PFSK-1 (cell line): ENCODE measurements at regions not wholly inside any gene's neighbourhood (a gene's known extent, or its start where the extent isn't known, plus 50 kb on each side); places are given as distances from the start of the nearest gene placed in this dataset.

Source experiments
- POLR2AphosphoS5 ChIP-seq: IDR thresholded peaks from 2 replicates; pipeline ENCODE4 v1.6.1; 2012; ENCODE audit warnings: low read depth, mild to moderate bottlenecking, control low read depth, low read length, moderate library complexity
- SIN3A ChIP-seq: IDR thresholded peaks from 2 replicates; pipeline ENCODE4 v1.6.1; 2012; ENCODE audit warnings: mild to moderate bottlenecking, low read length, moderate library complexity, borderline replicate concordance; ENCODE audit not compliant: insufficient read depth
- TF ChIP-seq, protein P1 (sequence below), 2 experiments: IDR thresholded peaks; 2 replicates each; pipeline versions ENCODE4 v1.6.1 to v1.8.0; 2011 to 2012; ENCODE audit warnings: low read depth in 2 of 2, low read length in 2 of 2, control low read depth in 1 of 2, inconsistent platforms in 1 of 2, mild to moderate bottlenecking in 1 of 2, moderate library complexity in 1 of 2; ENCODE audit not compliant: insufficient read depth in 1 of 2

DNA sequence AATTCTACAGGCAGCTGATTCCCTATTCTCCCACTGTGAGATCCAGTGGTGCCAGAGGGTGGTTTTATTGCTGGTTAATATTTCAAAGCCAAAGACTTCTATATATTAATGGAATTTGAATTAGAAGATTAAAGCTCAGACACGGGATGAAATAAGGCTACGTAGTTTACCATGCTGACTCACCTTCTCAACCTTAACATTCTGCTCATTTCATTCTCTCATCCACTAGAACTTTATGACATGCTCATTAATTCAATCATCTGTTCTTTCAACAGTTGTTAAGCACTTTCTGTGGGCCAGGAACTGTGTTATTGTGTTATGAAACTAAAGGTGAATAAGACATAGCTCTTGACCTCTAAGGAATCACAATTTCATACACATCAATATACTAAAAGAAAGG, 456.9 kb upstream of the MAP3K7 start:
- TF ChIP-seq SIN3A (no peak), POLR2AphosphoS5 (no peak)
- TF ChIP-seq, protein P1, sequence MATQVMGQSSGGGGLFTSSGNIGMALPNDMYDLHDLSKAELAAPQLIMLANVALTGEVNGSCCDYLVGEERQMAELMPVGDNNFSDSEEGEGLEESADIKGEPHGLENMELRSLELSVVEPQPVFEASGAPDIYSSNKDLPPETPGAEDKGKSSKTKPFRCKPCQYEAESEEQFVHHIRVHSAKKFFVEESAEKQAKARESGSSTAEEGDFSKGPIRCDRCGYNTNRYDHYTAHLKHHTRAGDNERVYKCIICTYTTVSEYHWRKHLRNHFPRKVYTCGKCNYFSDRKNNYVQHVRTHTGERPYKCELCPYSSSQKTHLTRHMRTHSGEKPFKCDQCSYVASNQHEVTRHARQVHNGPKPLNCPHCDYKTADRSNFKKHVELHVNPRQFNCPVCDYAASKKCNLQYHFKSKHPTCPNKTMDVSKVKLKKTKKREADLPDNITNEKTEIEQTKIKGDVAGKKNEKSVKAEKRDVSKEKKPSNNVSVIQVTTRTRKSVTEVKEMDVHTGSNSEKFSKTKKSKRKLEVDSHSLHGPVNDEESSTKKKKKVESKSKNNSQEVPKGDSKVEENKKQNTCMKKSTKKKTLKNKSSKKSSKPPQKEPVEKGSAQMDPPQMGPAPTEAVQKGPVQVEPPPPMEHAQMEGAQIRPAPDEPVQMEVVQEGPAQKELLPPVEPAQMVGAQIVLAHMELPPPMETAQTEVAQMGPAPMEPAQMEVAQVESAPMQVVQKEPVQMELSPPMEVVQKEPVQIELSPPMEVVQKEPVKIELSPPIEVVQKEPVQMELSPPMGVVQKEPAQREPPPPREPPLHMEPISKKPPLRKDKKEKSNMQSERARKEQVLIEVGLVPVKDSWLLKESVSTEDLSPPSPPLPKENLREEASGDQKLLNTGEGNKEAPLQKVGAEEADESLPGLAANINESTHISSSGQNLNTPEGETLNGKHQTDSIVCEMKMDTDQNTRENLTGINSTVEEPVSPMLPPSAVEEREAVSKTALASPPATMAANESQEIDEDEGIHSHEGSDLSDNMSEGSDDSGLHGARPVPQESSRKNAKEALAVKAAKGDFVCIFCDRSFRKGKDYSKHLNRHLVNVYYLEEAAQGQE (IDR thresholded peaks at IDR 0.05; ENCODE audit: insufficient read depth in 1 of 2, low read depth in 2 of 2, low read length in 2 of 2) = no peak
